Activated naive CD4-positive, alpha-beta T cell treated with anti-CD3 and anti-CD28 coated beads, Interleukin-2, amount 50 U/mL, for 16 hours (primary cell): ENCODE measurements at regions not wholly inside any gene's neighbourhood (a gene's known extent, or its start where the extent isn't known, plus 50 kb on each side); places are given as distances from the start of the nearest gene placed in this dataset.

ENCODE experiments used
- DNase-seq: peaks from one replicate; pipeline ENCODE4 v3.0.0-alpha.2; 2020

DNA sequence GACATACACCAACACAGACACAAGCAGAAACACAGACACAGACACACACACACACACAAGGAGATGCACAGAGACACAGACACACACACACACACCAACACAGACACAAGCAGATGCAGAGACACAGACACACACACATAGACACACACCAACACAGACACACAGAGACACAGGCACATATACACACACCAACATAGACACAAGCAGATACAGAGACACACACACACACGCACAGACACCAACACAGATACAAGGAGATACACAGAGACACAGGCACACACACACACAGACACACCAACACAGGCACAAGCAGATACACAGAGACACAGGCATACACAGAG, 347.2 kb upstream of the KLF6 start:
- DNase-seq = no peak

DNA sequence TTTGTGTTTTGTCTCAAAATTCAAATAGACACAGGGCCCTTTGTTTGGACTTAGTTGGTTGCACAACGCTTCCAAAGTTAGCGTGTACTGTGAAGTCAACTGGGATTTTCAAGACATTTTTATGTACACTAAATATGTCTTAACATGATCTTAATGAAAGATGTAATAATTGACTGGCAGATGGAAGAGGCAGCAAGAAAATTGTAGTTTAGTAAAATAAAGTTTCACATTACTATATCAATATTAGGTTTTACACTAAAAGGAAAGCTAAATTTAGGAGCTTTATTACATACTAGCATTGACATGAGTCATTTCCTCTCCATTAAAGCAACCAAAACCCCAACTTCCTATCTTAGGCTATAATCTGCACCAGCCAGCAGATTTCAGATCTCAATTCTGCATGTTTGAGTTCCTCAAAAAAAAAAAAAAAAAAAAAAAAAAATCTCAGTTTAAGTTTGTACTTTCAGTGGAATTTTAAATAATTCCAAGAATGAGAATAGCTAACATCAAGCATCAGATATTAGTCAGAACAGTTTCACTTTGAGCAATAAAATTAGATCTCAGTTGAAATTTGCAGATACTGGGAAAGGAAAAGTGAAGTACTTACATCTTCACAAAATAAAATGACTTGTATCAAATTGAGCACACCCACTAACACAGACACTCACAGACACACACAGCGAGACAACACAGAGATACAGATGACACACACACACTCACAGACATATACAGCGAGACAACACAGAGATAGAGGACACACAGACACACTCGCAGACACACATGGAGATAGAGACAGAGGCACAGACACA, 346.6 kb upstream of the KLF6 start:
- peak; percentile 29 for DNase-seq

DNA sequence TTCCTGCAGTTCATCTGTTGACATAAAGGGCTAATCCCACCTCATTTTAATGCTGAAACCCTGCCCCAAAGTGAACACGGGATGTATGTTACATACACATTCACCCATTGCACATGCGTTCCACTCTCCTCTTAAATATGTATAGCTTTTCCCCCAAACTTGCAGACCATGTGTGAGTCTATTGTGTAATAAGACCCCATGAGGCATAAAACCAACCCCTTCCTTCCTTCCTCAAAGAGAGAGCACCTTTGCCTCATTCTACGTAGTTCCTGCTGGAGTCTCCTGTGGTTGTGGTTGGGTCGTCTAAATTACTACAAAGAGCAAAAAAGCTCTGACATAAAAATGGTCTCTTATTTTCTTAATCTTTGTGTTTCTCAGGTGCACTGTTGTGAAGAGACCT, 345.7 kb upstream of the KLF6 start:
- DNase-seq = no peak

DNA sequence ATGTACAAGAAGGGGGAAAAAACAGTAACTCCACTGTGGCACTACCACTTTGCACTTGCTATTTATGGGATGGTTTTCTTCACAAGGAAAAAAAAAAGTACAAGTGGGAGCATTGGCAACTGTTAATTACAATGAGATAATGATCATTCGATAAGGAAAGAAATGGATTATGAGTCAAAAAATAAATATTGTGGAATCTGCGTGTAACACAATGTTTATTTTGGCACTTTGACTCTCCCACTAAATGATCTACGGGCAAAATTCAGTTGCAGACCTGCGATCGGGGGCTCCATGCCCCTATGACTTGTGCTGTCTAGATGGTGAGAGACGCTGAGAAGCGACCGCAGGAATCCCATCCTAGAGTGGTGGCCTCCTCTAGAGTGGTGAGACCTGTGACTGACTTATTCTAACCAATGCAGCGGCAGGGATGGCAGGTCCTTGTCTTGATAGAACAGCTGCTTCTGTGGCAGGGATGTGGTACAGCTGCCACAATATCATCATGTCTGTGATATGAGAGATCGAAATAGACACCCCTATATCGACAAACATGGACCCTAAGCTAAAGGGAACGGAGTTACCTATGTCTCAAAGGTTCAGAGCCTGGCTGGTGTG, 345.0 kb upstream of the KLF6 start:
- no peak for DNase-seq

DNA sequence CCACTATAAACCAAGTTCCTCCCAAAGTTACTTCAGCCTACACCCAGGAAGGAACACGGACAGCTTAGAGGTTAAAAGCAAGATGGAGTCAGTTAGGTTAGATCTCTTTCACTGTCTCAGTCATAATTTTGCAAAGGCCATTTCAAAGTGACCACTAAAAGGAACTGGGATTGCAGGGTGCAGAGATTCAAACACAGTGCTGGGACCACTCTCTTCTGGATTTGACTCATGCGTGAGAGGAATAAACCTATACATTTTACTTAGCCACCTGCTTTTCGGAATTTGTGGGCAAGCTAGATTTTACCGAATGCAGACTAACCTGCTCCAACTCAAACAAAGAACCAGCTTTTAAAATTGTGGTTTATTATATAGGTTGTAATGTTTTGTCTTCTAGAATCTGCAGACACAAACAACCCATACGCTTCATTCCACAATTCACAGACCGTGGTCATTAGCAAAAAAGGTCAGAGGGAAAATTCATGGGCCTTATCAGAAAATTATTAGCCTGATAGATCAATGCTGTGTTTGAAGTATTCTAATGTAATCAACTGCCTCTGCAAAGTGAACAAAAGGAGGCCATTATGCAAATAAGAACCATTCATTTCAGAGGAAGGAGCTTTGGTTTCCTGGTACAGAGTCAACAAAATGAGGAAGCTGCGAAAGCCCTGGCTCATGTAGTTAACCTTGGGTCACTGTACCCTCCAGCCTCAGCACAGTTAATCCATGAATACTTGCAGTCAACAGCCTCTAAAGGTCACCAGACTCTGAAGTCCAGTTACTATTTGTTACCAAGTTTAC, 342.7 kb upstream of the KLF6 start:
- no peak for DNase-seq

DNA sequence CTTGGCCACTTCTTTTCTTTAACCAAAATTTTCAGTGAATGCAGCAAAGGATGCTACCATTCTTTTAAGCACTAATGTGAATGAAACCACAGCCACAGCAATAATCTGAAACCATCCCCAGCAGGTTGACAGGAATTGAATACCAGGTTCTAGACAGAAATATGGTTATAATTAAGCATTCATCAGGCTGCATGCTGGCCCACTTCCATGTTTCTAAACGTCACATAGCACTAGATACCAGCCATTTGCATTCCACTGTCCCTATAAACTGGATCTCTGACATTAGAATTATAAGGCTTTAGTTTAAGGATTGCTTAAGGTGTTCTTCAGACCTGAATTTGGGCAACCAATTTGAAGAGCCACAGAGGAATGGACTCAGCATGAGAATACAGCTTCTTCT, 340.8 kb upstream of the KLF6 start:
- no peak for DNase-seq

DNA sequence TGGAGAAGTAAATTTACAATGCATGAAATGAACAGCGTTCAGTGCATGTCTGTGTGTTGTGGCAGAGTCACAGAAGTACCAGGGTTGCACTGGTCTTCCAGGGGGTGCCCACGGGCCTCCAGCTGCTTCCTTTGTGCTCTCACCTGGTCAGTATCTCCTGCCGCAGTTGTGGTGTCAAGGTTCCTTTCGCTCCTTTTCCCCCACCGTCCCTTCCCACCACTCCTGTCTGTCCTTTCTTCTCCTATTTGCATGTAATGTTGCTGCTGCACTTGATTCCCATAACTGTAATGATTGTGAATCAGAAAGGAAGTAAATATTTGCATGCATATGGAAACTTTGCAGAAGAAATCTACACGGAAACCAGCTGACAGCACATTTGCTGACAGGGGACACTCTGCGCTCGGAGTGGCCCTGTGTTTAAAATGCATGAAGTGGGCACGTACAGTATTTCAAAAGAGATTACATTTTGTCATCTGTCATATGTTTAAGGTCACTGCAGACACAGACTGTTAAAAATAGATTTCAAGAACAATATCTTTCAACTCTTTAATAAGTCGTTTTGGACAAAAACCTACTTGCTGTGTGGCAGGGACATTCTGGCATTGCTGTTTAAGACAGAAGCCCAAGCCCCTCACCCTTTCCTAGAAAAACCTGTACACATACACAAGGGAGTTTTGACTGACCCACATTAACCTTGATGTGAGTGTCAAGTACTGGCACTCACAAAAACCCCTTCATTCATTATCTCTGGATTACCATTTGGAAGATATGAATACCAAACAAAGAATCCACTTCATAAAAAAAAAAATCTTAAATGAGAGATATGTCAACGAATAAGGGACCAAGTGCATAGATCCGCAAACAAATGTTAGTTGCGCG, 336.7 kb upstream of the KLF6 start:
- DNase-seq = no peak

DNA sequence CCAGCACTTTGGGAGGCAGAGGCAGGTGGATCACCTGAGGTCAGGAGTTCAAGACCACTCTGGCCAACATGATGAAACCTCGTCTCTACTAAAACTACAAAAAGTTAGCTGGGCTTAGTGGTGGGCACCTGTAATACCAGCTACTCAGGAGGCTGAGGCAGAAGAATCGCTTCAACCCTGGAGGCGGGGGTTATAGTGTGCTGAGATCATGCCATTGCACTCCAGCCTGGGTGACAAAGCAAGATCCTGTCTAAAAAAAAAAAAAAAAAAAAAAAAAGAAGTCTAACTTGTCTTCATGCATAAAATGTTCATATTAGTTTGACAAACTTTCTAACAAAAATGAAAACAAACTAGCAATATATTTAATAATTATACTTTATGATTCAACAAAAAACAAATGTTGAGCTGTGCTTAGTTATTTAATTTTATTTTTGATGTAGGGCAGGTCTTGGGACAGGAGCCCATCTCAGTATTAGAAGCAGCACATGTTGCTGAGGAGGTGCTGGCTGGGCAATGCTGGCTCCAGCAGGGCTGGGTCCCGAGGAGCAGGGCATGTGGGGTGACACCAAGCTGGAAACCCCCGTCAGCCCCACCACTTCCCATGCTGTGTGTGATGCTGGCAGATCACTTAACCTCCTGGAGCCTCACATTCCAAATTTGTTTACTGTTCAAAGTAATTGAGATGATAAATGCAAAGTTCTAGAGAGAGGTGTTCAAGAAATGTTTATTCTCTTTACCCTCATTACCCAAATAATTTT, 335.3 kb upstream of the KLF6 start:
- no peak for DNase-seq

DNA sequence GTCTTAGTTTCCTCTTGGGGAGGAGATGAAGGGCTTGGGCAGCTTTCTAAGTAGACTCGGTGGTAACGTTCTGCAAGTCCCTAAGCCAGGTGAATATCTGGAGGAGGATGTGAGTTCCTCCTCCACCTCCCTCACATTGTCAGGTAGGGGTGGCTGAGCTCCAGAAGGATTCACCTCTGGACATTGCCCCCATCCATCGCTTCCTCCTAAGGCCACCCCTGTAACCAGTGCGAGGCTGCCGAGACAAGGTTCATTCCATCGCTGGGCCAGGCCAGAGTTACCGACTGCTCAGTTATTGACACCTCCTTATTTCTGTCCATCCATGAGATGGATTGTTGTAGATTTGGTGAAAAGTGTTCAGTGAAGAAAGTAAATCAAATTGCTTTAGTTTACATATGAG, 334.1 kb upstream of the KLF6 start:
- DNase-seq = no peak

DNA sequence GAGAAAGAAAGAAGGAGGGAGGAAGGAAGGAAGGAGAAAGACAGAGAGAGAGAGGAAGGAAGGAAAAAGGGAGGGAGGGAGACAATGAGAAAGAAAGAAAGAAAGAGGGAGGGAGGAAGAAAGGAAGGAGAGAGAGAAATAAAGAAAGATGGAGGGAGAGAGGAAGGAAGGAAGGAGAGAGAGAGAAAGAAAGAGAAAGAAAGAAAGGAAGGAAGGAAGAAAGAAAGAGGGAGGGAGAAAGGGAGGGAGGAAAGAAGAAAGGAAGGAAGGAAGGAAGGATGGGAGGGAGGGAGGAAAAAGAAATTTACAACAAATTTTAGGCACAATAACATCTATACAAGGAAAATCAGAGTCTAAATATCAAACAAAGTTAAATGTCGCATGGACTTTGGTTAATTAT, 332.6 kb upstream of the KLF6 start:
- DNase-seq = no peak

DNA sequence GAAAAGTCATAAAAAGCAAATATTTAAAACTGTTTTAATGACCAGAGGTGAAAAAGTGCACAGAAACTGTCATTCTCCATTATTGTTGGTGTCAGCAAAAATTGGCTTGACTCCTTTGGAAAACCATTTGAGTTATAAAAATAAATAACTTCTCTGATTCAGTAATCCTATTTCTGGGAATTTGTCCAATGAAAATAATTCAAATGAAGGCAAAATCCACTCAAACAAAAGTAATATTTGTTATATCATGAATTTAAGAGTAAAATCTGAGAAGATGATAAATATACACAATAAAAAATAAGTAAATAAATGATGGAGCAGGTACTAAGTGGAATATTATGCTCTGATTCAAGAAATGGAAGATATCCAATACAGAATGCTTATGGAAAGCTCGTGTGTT, 326.6 kb upstream of the KLF6 start:
- no peak for DNase-seq

DNA sequence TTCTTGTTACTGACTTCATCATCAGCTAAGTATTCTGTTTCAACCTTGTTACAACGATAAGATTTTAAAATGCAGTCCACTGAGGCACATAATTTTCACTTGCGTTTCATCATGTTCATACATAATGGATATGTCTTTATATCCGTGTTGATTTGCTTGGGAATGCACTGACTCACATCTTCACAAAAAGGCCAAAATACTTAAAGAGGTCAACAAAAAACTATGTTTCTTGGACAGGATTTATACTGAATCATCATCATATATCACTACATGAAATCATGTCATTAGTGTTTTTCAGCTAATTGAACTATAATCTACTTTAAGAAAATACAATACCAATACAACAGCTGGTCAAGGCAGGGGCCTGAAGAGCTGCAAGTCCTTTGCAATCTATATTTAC, 324.5 kb upstream of the KLF6 start:
- DNase-seq = no peak

DNA sequence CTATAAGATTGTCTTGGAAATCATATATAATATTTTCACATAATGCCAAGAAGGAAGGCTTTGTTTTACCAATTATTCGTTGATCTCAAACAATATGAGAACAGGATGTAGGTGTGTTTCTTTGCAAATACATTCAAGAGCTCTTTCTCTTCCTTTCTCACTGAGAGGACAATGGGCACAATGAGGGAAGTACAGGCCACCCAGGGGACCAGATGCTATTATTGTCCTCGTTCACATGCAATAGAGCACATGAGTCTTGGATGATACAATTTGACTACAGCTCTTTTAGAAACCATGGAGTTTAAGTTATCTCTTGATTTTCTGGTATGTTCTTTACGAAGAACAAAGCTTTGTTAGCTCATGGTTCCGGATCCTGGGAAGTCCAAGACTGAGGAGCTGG, 323.7 kb upstream of the KLF6 start:
- no peak for DNase-seq

DNA sequence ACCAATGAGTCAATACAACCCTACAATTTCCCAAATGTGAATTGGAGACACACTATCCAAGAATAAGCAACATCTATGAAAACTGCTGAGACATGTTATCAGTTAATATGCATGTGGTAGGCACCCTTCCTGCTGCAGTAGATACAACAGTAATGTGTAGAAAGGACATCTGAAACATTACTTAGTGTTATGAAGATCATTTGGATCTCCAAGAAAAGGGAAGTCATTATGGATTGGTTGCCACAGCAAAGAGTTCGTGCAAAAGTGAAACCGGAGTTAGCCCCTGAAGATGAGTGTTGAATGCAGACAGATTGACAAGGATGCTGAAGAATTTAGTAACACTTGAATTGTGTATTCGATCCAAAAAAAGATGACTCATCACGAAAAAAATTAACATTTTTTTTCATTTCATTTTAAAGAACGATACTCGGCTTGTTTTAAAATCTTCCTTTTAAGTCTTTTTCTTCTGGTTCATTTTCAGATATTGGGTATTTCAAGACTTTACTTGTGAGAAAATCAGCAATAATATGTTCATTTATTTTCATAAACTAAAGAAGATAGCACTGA, 322.4 kb upstream of the KLF6 start:
- DNase-seq = no peak

DNA sequence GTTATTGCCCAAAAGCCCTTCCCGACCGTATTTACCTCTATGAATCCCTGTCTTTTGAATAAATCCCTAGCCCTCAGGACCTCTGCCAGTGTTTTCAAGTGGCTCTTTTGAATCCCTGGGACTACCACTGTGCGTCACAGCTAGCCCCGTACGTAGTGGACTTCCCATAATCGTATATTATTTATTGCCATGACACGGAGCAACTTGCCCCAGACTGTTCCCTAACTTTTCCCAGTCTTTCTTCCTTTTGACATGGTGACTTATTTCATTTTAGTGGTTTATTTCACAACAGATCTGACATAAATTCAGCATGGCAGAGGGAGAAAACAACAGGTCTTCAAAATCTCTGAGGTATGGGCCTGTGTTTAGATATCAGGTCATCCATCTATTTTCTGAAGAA, 318.6 kb upstream of the KLF6 start:
- no peak for DNase-seq

DNA sequence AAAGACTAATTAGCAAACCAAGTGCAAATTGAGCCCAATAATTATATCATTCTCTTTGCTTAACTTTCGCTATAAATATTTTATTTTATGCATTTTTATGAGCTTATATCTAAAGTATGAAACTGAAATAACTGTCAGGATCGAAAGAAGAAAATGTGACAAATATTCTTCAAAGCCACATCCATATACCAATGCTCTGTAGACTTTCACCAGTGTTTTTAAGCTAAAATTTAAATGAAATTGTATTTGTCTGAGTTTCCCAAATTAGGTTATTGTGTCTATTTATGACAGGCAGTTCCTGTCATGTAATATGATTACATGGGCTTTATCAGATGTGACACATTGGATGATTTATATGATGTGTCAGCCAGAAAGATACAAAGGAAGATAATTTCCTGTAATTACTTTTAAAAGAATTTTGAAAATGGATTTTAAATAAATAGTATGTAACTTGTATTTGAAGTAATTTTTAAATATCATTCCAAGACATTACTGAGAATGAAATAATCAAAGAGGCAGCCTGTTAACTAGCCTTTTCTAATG, 317.9 kb upstream of the KLF6 start:
- DNase-seq = no peak

DNA sequence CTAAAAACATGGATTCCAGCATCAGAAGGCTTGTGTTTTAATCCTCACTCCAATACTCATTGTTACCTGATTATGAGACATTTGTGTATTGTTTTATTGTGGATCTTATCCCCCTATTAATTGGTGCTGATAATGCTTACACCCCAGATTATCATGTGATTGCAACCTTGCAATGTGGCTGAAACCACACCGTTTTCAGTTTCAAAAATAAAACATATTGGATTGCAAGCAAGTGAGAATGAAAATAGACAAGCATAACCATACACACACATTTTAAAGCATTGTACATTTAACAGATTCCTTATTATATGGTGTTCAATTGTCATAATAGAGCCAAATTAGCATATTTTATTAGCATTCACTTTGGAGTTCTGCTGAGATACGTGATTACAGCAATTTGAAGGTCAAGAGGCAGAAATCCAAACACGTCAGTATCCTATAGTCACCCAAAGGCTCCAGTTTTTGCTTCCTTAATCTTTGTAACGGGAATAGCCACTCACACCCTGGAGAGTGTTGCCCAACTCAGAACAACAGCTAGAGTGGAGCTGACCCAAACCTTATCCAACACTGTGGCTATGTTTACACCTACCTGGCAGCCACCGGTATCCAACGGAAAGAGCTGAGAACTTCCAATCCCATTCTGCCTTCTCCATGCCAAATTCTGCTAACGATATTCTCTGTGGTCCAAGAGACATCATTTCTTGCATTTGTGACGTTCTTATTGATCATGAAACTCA, 317.1 kb upstream of the KLF6 start:
- DNase-seq = no peak

DNA sequence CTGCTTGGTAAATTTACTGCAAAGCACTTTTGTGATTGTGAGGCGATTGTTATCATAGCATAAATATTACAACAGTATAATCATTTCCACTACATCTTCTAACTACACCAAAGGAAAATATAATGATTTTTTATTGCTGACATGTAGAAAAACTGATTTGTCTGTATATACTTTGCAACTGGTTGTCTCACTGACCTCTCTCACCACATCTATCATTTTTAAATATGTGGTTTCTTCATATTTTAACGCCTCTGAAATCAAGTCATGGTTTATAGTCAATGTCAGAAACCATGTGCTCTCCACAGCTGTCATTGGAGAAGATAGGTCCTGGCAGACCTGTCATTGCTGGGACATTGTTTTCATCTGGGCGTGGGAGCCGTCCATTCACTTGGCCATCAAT, 315.4 kb upstream of the KLF6 start:
- no peak for DNase-seq

DNA sequence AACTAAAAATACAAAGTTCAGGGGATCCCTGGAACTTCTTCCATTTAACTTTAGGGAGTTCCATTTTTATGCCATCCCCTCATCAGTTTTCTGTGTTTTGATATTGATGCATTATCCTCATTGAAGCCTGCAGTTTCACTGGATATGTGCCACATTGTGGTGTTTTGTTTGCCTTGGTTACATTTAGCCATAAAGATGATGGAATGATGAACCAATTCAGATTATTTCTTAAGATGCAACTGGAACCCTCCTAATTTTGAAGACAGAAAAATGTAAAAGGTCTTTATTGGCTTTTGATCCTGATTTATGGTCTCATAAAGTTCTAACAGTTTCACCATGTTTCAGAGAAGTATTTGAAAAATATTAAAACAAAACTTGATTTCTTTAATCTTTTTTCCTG, 314.2 kb upstream of the KLF6 start:
- no peak for DNase-seq

DNA sequence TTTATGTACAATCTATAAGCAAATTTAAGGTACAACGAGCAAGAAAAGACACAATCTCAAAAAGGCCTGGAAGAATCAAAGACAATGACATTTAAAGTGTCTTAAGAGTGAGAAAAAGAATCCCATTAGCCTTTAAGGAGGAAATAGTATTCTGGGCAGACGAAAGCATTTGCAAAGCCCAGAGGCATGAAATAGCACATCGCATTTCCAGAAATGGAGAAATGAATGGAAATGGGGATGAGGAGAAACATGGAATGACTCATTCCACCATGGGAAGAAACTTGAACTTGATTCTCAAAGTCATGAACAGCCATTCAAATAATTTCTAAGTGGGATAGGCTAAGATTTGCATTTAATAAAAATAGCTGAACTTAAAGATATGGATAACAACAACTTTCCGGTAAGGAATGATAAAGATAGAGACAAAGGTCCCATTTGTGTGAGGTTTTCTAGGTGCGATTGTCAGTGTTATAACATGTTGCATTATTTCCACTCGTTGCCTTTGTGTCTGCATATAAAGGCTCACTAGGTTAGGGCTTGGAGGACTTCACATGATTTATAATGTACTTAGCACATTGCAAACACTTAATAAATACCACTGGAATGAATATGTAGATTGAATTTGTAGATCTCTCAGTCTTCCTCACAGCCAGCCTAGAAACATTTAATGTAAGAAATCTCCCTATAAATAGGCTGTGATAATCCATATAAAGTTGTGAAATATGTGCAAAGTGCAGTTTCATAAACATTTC, 310.3 kb upstream of the KLF6 start:
- no peak for DNase-seq
